HG03045 (cell line): ENCODE measurements at regions not wholly inside any gene's neighbourhood (a gene's known extent, or its start where the extent isn't known, plus 50 kb on each side); places are given as distances from the start of the nearest gene placed in this dataset.
"Not testable (repeated sequence)": the region's sequence is repeated elsewhere in the genome, so short reads cannot be mapped to it uniquely, and the experiment has no call there.

Experiments
- ATAC-seq: cut with Tn5 transposase; IDR thresholded peaks from one replicate; pipeline ENCODE4 v1.9.1; 2021; ENCODE audit warnings: mild to moderate bottlenecking, moderate library complexity; ENCODE audit not compliant: unreplicated experiment

DNA sequence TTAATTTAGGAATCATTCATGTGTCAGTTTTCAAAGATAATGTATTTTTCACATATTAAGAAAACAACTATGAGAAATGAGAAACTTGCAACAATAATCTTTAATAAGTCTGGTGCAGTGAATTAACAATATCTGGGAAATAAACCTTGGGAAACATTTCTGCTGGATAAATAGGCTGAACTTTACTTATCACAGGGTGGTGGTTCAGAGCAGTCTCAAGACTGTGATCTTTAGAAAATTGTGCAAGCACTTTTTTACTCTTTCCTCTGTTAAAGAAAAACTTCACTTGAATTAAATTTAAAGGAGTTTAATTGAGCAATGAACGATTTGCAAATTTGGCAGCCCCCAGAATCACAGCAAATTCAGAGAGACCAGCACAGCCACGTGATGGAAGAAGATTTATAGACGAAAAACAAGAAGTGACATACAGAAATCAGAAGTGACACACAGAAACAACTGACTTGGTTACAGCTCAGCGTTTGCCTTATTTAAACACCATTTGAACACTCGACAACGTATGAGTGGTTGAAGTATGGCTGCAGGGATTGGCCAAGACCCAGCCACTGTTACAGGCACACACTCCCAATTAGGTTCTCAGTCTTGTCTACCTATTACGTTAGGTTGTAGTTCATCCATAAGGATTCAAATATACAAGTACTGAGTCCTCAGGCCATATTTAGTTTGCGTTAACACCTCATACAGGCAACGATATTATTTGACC lies 631.9 kb downstream of the SLCO4C1 start:
- ATAC-seq, result no peak

DNA sequence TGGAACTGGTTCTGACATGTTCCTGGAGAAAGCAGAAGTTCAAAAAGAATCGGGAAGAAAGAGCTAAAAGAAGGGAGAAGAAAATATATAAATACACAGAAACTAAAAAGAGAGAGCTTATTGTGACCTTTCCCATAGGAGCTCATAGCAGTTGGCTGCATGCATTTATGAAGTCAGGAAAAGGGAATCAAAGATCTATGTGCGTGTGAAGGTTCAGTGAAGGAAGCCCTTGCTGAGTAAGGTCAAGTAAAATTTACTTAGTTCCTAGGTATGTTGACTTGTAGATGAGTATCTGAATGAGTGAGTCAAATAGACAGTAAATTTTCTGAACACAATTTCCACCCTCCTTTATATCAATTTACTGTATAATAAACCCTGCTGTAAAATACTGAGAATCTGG lies 632.5 kb downstream of the SLCO4C1 start:
- no peak for ATAC-seq

DNA sequence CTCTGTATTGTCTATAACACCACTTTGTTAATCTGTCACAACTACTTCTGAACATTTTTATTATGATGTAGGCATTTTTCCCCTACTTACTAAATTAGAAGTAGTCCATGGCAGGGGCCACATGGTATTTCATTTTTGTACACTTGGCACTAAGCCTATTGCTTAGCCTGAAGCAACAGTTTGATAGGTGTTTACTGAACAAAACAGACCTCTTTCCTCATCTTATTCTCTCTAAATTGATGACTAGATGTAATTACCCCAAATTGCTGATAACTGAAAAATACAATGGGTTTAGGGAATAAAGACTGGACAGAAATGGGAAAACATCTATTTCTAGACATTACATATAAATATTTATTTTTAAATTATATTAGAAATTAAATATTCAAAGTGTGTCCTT lies 633.8 kb downstream of the SLCO4C1 start:
- ATAC-seq, result no peak

DNA sequence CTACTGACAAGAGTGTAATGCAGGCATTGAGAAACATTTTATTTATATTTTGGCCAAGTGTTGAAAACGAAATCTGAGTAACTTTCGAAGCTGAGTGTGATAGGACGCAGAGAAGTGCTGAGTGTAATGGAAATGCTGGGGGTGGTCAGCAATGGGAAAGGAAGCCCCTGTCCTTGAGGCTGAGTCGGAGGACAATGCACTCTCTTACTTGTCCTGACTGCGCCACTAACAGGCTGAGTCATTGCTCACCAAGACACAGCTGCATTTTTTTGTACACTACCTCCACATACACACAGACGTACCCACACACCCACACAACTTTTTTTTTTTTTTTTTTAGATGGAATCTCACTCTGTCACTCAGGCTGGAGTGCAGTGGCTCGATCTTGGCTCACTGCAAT lies 637.7 kb downstream of the SLCO4C1 start:
- ATAC-seq, result no peak

DNA sequence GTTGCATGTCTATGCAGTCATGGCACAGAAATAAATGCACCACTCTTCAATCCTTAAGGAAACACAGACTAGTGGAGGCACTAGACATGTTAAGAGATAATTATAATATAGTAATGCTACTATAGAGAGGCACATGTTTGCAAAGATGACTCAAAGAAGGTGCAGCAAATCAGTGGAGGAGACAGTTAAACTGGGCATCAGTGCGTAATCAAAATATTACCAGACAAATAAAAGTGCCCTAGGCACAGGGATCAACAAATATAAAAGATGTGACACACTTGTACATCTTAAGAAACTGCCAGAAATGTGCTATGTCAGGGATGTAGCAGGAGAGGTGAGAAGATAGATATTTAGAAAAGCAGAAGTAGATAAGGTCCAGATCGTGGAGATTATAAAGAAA lies 642.1 kb downstream of the SLCO4C1 start:
- ATAC-seq, result no peak

DNA sequence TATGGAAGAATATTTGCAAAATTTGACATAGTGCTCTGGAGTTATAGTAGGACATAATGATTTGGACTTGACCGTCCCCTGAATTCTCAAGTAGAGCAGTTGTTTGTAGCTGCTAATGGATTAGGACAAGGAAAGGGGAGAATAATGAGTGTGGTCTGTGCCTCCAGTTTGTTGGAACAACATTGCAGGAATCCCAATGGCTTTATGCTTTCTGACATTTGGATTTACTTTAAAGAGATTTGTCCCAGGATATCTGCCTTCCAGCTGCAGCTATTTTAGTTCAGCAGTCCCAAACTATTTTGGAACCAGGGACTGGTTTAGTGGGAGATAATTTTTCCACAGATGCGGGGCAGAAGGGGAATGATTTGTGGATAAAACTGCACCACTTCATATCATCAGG lies 648.2 kb downstream of the SLCO4C1 start:
- ATAC-seq, result no peak

DNA sequence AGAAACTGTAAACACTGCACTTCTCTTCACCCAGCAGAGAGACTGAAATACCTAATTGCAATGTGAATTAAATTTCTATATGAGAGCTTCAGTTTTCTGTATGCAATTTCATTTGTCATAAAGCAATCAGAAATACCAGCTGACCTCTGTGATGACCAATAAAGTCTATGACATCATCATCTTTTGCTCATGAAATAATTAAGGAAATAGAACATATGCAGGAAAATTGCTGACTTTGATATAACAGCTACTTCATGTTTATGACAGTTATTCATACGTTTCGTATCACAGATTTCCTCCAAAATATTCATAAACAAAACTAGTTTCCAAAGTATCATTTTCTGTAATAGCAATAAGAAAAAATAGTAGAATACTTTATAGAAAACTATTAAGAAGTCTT lies 652.3 kb downstream of the SLCO4C1 start:
- no peak for ATAC-seq

DNA sequence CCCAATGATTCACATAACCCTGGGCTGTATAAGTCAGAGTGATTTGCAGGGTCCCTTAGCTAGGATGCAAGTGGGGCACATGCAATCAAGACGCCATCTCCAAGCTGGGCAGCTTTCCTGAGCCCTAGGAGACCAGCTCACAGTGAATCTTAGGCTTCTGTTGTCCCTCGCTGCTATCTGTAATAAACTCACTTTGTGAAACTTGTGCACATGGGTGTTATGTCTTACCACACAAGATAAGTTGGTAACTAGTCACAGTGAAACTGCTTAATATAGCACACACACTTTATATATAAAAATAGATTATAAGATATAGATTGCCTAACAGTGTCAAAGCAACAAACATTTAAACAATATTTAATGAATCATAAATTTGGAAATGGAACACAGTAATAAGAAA lies 658.5 kb downstream of the SLCO4C1 start:
- ATAC-seq, result no peak

DNA sequence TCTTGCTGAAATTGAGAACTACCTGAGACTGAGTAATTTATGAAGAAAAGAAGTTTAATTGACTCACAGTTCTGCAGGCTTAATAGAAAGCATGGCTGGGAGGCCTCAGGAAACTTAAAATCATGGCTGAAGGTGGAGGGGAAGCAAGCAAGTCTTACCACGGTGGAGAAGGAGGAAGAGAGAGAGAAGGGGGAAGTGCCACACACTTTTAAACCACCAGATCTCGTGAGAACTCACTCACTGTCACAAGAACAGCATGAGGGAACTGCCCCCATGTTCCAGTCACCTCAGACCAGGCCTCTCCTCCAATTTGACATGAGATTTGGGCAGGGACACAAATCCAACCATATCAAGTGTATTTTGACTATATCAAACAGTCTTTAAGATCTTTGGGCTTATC lies 668.3 kb downstream of the SLCO4C1 start:
- not testable (repeated sequence) for ATAC-seq

DNA sequence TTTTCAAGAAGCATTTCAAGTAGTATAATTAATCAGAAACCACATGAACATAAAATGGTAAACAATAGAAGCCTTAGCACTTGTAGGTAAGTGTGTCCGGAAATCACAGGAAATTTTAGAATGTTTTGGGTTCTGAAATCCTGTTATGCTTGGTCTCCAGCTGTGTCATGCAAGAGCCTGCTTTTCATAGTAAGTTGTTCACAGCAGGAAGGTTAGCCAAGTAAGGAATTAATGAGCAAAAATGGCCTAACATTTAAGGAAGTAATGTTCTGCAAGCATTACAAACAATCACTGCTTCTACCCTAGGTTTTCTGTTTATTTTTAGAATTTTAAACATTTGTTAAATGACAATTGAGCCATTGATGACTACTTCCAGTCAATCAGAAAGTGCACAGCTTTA lies 669.5 kb downstream of the SLCO4C1 start:
- ATAC-seq, result no peak

DNA sequence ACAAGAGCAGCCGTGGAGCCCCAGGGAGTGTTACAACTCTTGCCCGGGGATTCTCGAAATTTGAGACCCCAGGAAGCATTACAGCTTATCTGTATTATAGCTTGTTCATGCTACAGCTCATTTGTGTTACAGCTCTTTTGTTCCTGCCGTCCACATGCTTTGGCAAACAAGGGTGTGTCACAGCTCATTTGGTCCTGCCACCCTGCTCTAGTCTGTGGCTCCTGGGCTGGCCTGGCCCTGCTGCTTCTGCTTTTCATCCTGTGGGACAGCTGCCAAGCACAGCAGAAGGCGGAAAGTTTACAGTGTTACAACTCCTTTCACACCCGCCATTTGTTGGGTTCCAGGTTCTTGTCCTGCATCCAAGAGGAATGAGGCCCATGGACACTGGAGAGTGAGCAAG lies 685.0 kb downstream of the SLCO4C1 start:
- ATAC-seq, result no peak

DNA sequence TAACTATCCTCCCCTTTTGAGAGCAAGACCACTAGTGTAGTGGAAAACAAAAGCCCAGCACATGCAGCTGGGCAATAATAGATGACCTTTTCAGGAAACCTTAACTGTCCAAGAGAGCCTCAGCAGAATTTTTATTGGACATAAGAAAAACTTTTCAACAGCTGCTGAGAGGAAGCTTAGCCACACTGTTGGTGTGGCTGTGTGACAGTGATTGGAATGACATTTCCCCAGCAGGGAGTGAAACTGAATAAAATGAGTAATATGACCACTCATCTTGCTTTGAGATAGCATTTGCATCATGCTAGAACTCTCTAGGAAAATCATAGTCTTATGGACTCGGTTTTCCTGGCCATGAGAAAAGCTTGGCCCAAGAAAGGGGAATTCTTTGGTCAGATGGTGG lies 687.8 kb downstream of the SLCO4C1 start:
- ATAC-seq, result no peak

DNA sequence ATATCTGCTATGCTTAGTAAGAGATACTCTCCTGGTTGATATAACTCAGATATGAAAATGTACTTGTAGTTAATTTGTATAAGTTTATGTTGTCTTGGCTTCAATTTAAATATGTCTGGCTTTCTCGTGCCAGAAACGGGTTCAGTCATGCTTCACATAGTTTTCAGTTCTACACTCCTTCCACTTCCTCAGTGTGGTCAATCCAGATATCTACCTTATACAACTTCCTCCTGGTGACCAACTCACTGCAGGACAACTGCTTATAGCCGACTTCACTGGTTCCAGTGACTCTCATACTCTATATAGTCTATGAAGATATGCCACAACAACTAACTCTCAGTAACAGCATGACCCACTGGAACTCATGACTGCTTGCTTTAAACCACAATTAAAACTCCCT lies 690.4 kb downstream of the SLCO4C1 start:
- ATAC-seq, result no peak

DNA sequence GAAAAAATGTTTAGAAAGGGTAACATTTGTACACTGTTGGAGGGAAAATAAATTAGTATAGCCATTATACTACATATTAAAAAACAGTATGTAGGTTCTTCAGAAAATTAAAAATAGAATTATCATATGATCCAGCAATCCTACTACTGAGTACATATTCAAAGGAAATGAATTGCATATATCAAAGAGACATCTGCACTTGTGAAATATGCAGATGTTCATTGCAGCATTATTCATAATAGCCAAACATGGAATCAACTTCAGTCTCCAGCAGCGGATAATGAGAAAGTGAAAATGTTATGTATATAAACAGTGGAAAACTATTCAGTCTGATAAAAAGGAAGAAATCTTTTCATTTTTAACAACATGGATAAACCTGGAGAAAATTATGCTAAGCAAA lies 695.5 kb downstream of the SLCO4C1 start:
- ATAC-seq, result no peak

DNA sequence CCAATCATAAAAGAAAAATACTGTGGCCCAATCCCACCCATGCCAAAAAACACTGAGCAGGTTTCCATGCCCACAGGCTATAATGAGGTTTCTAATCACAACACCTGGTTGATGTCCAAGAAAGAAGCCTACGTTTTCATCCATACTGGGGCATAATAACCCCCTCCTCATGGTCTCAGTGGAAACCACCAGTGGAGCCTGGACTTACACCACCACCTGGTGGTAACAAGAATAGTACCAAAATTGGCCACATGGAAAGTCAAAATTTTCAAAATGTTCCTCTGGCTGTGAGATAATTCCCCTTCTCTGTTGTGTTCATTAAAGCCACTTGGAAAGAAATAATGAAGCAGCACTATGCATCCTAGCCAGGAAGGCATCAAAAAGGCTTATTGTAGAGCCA lies 687.3 kb upstream of the ST8SIA4 start:
- no peak for ATAC-seq

DNA sequence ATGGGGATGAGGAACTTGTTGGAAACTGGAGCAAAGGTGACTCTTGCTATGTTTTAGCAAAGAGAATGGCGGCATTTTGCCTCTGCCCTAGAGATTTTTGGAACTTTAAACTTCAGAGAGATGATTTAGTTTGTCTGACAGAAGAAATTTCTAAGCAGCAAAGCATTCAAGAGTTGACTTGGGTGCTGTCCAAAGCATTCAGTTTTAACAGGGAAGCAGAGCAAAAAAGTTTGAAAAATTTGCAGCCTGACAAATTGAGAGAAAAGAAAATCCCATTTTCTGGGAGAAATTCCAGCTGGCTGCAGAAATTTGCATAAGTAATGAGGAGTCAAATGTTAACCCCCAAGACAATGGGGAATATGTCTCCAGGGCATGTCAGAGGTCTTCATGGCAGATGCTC lies 682.3 kb upstream of the ST8SIA4 start:
- ATAC-seq, result no peak

DNA sequence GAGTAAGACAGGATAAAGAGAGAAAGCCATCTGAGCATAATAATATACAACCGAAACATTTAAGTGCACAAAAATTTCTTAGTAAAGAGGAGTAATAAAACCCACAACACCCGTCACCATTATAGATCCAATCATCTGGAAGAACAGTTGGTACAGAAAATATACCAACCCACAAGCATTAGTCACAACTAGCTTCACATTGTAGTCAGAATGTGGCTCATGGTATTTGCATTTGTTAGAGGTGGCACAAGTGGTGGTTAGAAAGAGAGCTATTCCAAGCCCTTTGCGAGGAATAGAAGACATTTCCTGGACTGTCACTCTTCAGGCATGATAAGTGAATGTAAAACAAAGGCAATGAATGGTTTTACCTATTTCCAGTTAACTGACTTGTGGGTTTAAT lies 677.5 kb upstream of the ST8SIA4 start:
- ATAC-seq, result no peak

DNA sequence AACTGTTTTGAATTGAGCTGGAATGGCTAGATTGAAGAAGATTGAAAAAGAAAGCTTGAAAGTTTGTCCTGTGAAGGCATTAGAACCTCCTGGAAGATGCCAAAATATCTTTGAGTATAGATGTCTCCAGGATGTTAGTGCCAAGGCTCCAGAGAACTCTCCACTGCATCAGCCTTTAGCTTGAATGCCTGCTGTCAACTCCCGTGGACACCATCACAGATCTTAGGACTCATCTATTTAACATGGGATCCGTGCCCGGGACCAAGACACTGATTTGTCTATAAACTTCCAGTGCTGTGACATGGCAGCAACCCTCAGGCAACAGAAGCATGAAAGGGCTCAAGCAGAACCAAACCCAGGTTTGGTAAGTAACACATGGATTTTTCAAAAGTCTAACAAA lies 670.9 kb upstream of the ST8SIA4 start:
- ATAC-seq, result no peak

DNA sequence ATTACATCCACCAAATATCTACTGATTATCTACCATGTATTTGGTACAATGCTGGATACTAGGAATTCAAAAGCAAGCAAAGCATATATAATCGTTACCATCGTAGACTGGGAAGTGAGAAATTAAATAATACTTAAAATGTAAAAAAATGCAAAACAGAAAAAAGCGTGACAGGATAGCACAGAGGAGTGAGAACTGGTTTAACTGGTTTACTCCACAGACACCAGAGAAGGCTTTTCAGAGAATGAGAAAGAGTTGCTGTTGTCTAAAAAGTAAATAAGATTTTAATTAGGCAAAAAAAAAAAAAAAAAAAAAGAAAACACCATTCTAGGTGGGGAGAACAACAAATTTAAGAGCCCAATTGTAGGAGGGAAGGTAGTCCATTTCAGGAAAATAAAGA lies 657.9 kb upstream of the ST8SIA4 start:
- ATAC-seq, result no peak

DNA sequence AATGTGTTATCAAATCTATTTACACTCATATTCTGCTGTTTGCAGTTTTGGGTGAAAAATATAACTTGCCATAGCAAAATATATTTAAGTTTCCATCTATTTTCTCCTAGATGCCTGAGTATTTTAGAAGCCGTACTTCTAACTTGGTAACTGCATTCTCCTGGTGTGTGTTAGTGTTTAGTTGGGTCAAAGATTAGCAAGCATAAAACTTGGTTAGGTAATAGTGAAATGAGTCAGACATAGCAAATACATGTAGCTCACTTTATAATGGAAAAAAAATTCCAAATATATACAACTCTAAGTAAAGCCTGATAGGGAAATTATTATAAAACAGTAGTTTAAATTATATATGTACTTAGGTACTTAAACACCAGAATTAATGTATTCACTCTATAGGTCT lies 640.7 kb upstream of the ST8SIA4 start:
- no peak for ATAC-seq

DNA sequence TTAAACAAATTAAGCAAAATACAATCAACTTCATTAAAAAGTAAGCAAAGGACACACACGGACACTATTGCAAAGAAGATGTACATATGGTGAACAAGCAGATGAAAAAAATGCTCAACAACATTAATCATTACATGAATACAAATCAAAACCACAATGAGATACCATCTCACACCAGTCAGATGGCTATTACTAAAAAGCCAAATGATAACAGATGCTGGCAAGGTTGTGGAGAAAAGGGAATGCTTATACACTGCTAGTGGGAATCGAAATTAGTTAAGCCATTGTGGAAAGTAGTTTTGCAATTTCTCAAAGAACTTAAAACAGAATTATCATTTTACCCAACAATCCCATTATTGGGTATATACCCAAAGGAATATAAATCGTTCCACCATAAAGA lies 636.2 kb upstream of the ST8SIA4 start:
- ATAC-seq, result no peak

DNA sequence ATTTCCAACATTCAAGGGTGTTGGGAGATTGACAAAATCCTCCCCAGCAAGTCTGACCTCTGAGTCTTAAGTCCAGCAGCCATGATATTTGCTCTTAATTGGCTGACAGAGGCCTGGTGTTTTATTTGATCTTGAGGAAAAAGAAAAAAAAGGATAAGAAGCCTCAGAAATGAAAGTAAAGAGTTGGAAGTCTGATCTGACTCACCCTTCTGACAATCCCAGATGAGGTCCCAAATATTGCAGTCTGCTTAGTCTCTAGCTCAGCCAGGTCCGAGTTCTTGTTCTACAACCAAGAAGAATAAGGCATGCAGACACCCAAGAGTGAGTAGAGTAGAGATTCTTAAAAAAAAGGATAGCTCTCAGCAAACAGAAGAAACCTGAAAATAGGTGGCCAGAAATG lies 632.5 kb upstream of the ST8SIA4 start:
- no peak for ATAC-seq

DNA sequence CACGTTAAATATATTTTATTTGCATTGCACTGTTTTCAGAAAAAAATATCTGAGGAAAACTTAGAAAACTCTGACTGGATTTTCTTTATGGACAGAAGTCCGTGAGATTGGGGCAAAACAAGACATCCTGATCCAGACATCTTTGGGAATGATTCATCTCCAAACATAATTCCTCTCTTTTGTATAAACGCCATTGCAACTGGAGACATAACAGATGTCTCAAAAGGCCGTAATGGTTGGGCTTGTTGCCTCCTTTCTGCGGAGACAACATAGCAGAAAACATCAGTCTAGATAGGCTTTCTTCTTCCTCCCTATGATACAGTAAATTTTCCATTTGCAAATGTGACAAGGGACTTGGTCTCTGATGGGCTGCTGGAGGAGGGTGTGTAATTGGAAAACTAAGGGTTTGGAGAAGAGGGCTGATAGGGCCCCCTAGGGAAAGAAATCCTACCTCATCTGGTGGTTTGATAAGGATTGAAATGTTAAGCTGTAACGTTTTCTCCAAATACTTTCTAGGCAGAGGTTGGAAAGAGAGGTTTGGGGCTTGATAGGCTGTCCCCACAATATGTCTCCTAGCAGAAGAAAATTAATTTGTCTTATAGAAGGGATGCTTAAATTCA lies 631.5 kb upstream of the ST8SIA4 start:
- no peak for ATAC-seq
